Epithelial cell of esophagus (primary cell): ENCODE measurements at regions not wholly inside any gene's neighbourhood (a gene's known extent, or its start where the extent isn't known, plus 50 kb on each side); places are given as distances from the start of the nearest gene placed in this dataset.

Experiments
- DNase-seq: peaks from one replicate; pipeline ENCODE4 v3.0.0; 2010; ENCODE audit warnings: low read depth
- H3K4me3 ChIP-seq: 2 replicates; pipeline ENCODE4 v1.5.1; 2011; ENCODE audit warnings: mild to moderate bottlenecking, low read length, control low read depth
- CTCF ChIP-seq: IDR thresholded peaks from 2 replicates; pipeline ENCODE4 v1.5.1; 2011; ENCODE audit warnings: low read depth, mild to moderate bottlenecking, low read length, control low read depth, inconsistent platforms; ENCODE audit not compliant: insufficient read depth; ENCODE audit errors: missing control alignments

DNA sequence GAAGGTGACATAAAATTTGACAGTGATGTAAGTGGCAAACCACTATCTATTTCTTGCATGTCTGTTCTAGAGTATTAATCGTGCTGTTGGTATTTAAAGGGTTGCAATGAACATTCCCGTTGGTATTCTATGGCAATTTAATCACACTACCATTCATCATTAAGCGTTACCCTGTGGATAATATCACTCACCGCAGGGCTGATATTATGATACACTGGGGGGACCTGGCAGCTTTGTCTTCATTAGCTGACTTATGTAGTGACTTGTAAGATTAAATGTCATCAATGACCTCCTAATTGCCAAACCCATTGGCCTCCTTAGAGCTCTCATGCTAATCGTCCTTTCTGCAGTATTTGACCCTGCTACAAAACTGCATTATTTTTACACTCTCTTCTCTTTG is 624.5 kb upstream of the VSTM2A start:
- no peak for TF ChIP-seq CTCF
- H3K4me3 ChIP-seq: no peak overlapping the region
- DNase-seq: no peak

- no peak overlapping the region for H3K4me3 ChIP-seq
- no peak for TF ChIP-seq CTCF
- no peak for DNase-seq
Observed at GRCh38 chr7:53920011-53920410, 622.2 kb upstream of the VSTM2A start.

DNA sequence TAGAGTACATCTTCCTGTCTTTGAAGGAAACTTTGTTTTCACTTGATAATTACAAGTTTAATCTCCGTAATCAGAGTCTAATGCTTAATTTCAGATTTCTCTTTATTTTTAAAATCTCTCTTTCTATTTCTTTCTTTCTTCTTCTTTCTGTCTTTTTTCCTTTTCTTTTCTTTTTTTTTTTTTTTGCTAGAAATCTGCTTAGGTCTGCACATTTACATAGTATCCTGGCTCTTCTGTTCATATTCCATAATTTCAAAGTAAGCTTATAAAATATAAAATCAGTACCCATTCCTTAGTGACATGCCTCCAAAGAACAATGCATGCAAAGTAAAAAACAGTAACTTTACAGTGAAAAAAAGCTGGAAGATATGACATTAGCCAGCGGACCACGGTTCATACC is 601.7 kb upstream of the VSTM2A start:
- DNase-seq: no peak
- TF ChIP-seq CTCF: no peak

GRCh38 chr7:53947732-53948131 is 594.4 kb upstream of the VSTM2A start:
- no peak for TF ChIP-seq CTCF
- DNase-seq: no peak
- no peak overlapping the region for H3K4me3 ChIP-seq

More for the DNA sequence above, 601.7 kb upstream of the VSTM2A start:
- no peak overlapping the region for H3K4me3 ChIP-seq

DNA sequence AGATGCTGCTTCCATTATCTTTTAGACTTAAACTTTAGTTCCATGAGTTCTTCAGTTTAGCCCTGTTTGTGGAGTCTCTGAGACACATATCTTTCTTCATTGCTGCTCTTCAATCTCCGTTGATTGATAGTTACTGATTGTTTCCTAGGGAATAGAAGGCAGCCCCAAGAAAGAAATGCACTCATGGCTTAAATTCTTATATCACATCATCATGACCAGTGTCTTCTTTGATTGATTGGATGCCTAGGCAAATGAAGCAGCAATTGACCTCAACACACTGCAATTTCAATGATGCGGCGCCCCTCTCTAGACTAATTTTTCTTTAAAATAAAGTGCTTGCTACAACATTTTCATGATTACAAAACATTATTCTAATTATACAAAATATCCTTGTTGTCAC is 576.5 kb upstream of the VSTM2A start:
- DNase-seq: no peak
- H3K4me3 ChIP-seq: no peak overlapping the region
- TF ChIP-seq CTCF: no peak

DNA sequence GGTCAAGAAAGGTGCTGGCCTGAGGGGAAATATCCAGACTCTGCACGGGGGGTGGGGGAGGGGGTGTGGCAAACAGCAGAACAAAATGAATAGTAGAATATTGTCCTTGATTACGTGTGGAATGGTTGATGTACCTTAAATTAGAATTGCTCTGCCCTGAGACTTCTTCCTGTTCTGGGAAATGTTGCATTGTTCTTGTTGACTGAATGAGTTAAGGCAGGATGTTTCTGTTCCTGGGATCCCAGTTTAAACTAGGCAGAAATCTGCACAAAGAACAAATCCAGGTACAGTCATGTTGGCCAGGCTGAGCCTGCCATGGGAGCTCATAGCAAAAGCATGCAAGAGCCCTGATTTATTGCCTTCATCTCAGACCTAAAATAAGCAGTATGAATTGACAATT is 558.7 kb upstream of the VSTM2A start:
- no peak for DNase-seq
- H3K4me3 ChIP-seq: no peak overlapping the region
- TF ChIP-seq CTCF: no peak

GRCh38 chr7:53984776-53985175 is 557.4 kb upstream of the VSTM2A start:
- peak; percentile 2 for DNase-seq
- TF ChIP-seq CTCF: no peak
- H3K4me3 ChIP-seq: no peak overlapping the region
